ENCODE measurements at regions not wholly inside any gene's neighbourhood (a gene's known extent, or its start where the extent isn't known, plus 50 kb on each side); places are given as distances from the start of the nearest gene placed in this dataset.

- Histone ChIP-seq H3K27ac (ENCODE audit: low read depth in 1 of 2, low read length in 1 of 2) (no peak overlapping the region), H3K4me3 (ENCODE audit: low read length in 2 of 2) (no peak overlapping the region), H3K27me3 (ENCODE audit: control insufficient read depth in 2 of 2, insufficient read depth in 1 of 2, low read length in 1 of 2) (no peaks in the 10 kb centered on the region), H3K4me1 (ENCODE audit: control insufficient read depth in 2 of 2, insufficient read depth in 2 of 2, low read length in 2 of 2) (no peaks in the 10 kb centered on the region), H3K36me3 (ENCODE audit: control insufficient read depth in 2 of 2, insufficient read depth in 2 of 2, low read length in 1 of 2) (no peaks in the 10 kb centered on the region), H3K9me3 (ENCODE audit: control insufficient read depth in 2 of 2, insufficient read depth in 1 of 2, low read length in 1 of 2) (no peaks in the 10 kb centered on the region)
- 96% methylated on average over 2 of the region's 2 CpGs for WGBS
- no peak for DNase-seq (ENCODE audit: low read depth in 6 of 9, low spot score in 9 of 9)
These were observed 69.8 kb upstream of the DNAH14 start for GRCh38 chr1:224859651-224860050.

- Histone ChIP-seq H3K4me3 (ENCODE audit: low read length in 2 of 2) (no peak overlapping the region), H3K36me3 (ENCODE audit: control insufficient read depth in 2 of 2, insufficient read depth in 2 of 2, low read length in 1 of 2) (no peaks in the 10 kb centered on the region), H3K27me3 (ENCODE audit: control insufficient read depth in 2 of 2, insufficient read depth in 1 of 2, low read length in 1 of 2) (no peaks in the 10 kb centered on the region), H3K4me1 (ENCODE audit: control insufficient read depth in 2 of 2, insufficient read depth in 2 of 2, low read length in 2 of 2) (no peaks in the 10 kb centered on the region), H3K9me3 (ENCODE audit: control insufficient read depth in 2 of 2, insufficient read depth in 1 of 2, low read length in 1 of 2) (no peaks in the 10 kb centered on the region), H3K27ac (ENCODE audit: low read depth in 1 of 2, low read length in 1 of 2) (no peak overlapping the region)
- DNase-seq (ENCODE audit: low read depth in 6 of 9, low spot score in 9 of 9): no peak
- WGBS: 92% methylated on average over 6 of the region's 6 CpGs
These were observed 68.8 kb upstream of the DNAH14 start for GRCh38 chr1:224860488-224861338.

- H3K4me3 ChIP-seq (ENCODE audit: low read length in 2 of 2): no peak overlapping the region
- no peak overlapping the region for H3K27ac ChIP-seq (ENCODE audit: low read depth in 1 of 2, low read length in 1 of 2)
- H3K4me1 ChIP-seq (ENCODE audit: control insufficient read depth in 2 of 2, insufficient read depth in 2 of 2, low read length in 2 of 2): no peaks in the 10 kb centered on the region
- no peak for DNase-seq (ENCODE audit: low read depth in 6 of 9, low spot score in 9 of 9)
- 90% methylated on average over 4 of the region's 4 CpGs for WGBS
- H3K9me3 ChIP-seq (ENCODE audit: control insufficient read depth in 2 of 2, insufficient read depth in 1 of 2, low read length in 1 of 2): no peaks in the 10 kb centered on the region
- no peaks in the 10 kb centered on the region for H3K36me3 ChIP-seq (ENCODE audit: control insufficient read depth in 2 of 2, insufficient read depth in 2 of 2, low read length in 1 of 2)
- H3K27me3 ChIP-seq (ENCODE audit: control insufficient read depth in 2 of 2, insufficient read depth in 1 of 2, low read length in 1 of 2): no peaks in the 10 kb centered on the region
These were observed 68.1 kb upstream of the DNAH14 start for GRCh38 chr1:224861339-224861716.

GRCh38 chr1:224863486-224863885, 66.0 kb upstream of the DNAH14 start:
- peaks cover 0 to 3% of the 10 kb centered on the region in 2 donors for H3K9me3 ChIP-seq (ENCODE audit: control insufficient read depth in 2 of 2, insufficient read depth in 1 of 2, low read length in 1 of 2)
- H3K27me3 ChIP-seq (ENCODE audit: control insufficient read depth in 2 of 2, insufficient read depth in 1 of 2, low read length in 1 of 2): no peaks in the 10 kb centered on the region
- no peak overlapping the region for H3K4me3 ChIP-seq (ENCODE audit: low read length in 2 of 2)
- H3K4me1 ChIP-seq (ENCODE audit: control insufficient read depth in 2 of 2, insufficient read depth in 2 of 2, low read length in 2 of 2): no peaks in the 10 kb centered on the region
- 92% methylated on average over 2 of the region's 2 CpGs for WGBS
- H3K36me3 ChIP-seq (ENCODE audit: control insufficient read depth in 2 of 2, insufficient read depth in 2 of 2, low read length in 1 of 2): no peaks in the 10 kb centered on the region
- no peak for DNase-seq (ENCODE audit: low read depth in 6 of 9, low spot score in 9 of 9)
- no peak overlapping the region for H3K27ac ChIP-seq (ENCODE audit: low read depth in 1 of 2, low read length in 1 of 2)

- H3K36me3 ChIP-seq (ENCODE audit: control insufficient read depth in 2 of 2, insufficient read depth in 2 of 2, low read length in 1 of 2): no peaks in the 10 kb centered on the region
- DNase-seq (ENCODE audit: low read depth in 6 of 9, low spot score in 9 of 9): no peak
- no peak overlapping the region for H3K4me3 ChIP-seq (ENCODE audit: low read length in 2 of 2)
- H3K9me3 ChIP-seq (ENCODE audit: control insufficient read depth in 2 of 2, insufficient read depth in 1 of 2, low read length in 1 of 2): peaks cover 0 to 3% of the 10 kb centered on the region in 2 donors
- no peaks in the 10 kb centered on the region for H3K4me1 ChIP-seq (ENCODE audit: control insufficient read depth in 2 of 2, insufficient read depth in 2 of 2, low read length in 2 of 2)
- no peaks in the 10 kb centered on the region for H3K27me3 ChIP-seq (ENCODE audit: control insufficient read depth in 2 of 2, insufficient read depth in 1 of 2, low read length in 1 of 2)
- WGBS: 96% methylated on average over 2 of the region's 2 CpGs
- no peak overlapping the region for H3K27ac ChIP-seq (ENCODE audit: low read depth in 1 of 2, low read length in 1 of 2)
These were observed 65.5 kb upstream of the DNAH14 start for GRCh38 chr1:224864006-224864405.

GRCh38 chr1:224865510-224865909, 64.0 kb upstream of the DNAH14 start:
- no peaks in the 10 kb centered on the region for H3K27me3 ChIP-seq (ENCODE audit: control insufficient read depth in 2 of 2, insufficient read depth in 1 of 2, low read length in 1 of 2)
- H3K4me1 ChIP-seq (ENCODE audit: control insufficient read depth in 2 of 2, insufficient read depth in 2 of 2, low read length in 2 of 2): no peaks in the 10 kb centered on the region
- no peak overlapping the region for H3K4me3 ChIP-seq (ENCODE audit: low read length in 2 of 2)
- H3K27ac ChIP-seq (ENCODE audit: low read depth in 1 of 2, low read length in 1 of 2): no peak overlapping the region
- H3K36me3 ChIP-seq (ENCODE audit: control insufficient read depth in 2 of 2, insufficient read depth in 2 of 2, low read length in 1 of 2): no peaks in the 10 kb centered on the region
- no peak for DNase-seq (ENCODE audit: low read depth in 6 of 9, low spot score in 9 of 9)
- 98% methylated on average over 1 of the region's 1 CpG for WGBS
- peaks cover 0 to 3% of the 10 kb centered on the region in 2 donors for H3K9me3 ChIP-seq (ENCODE audit: control insufficient read depth in 2 of 2, insufficient read depth in 1 of 2, low read length in 1 of 2)

- no peaks in the 10 kb centered on the region for H3K36me3 ChIP-seq (ENCODE audit: control insufficient read depth in 2 of 2, insufficient read depth in 2 of 2, low read length in 1 of 2)
- H3K27ac ChIP-seq (ENCODE audit: low read depth in 1 of 2, low read length in 1 of 2): no peak overlapping the region
- H3K4me3 ChIP-seq (ENCODE audit: low read length in 2 of 2): no peak overlapping the region
- DNase-seq (ENCODE audit: low read depth in 6 of 9, low spot score in 9 of 9): no peak
- H3K9me3 ChIP-seq (ENCODE audit: control insufficient read depth in 2 of 2, insufficient read depth in 1 of 2, low read length in 1 of 2): peaks cover 0 to 3% of the 10 kb centered on the region in 2 donors
- no peaks in the 10 kb centered on the region for H3K4me1 ChIP-seq (ENCODE audit: control insufficient read depth in 2 of 2, insufficient read depth in 2 of 2, low read length in 2 of 2)
- H3K27me3 ChIP-seq (ENCODE audit: control insufficient read depth in 2 of 2, insufficient read depth in 1 of 2, low read length in 1 of 2): no peaks in the 10 kb centered on the region
These were observed 62.5 kb upstream of the DNAH14 start for GRCh38 chr1:224866940-224867339.

- Histone ChIP-seq H3K4me3 (ENCODE audit: low read length in 2 of 2) (no peak overlapping the region), H3K36me3 (ENCODE audit: control insufficient read depth in 2 of 2, insufficient read depth in 2 of 2, low read length in 1 of 2) (no peaks in the 10 kb centered on the region), H3K9me3 (ENCODE audit: control insufficient read depth in 2 of 2, insufficient read depth in 1 of 2, low read length in 1 of 2) (peaks cover 0 to 3% of the 10 kb centered on the region in 2 donors), H3K4me1 (ENCODE audit: control insufficient read depth in 2 of 2, insufficient read depth in 2 of 2, low read length in 2 of 2) (no peaks in the 10 kb centered on the region), H3K27ac (ENCODE audit: low read depth in 1 of 2, low read length in 1 of 2) (no peak overlapping the region), H3K27me3 (ENCODE audit: control insufficient read depth in 2 of 2, insufficient read depth in 1 of 2, low read length in 1 of 2) (no peaks in the 10 kb centered on the region)
- DNase-seq (ENCODE audit: low read depth in 6 of 9, low spot score in 9 of 9): no peak
These were observed 61.8 kb upstream of the DNAH14 start for GRCh38 chr1:224867715-224868114.

GRCh38 chr1:224872832-224873433, 56.5 kb upstream of the DNAH14 start:
- Histone ChIP-seq H3K36me3 (ENCODE audit: control insufficient read depth in 2 of 2, insufficient read depth in 2 of 2, low read length in 1 of 2) (no peaks in the 10 kb centered on the region), H3K27ac (ENCODE audit: low read depth in 1 of 2, low read length in 1 of 2) (no peak overlapping the region), H3K4me1 (ENCODE audit: control insufficient read depth in 2 of 2, insufficient read depth in 2 of 2, low read length in 2 of 2) (no peaks in the 10 kb centered on the region), H3K9me3 (ENCODE audit: control insufficient read depth in 2 of 2, insufficient read depth in 1 of 2, low read length in 1 of 2) (peaks cover 0 to 3% of the 10 kb centered on the region in 2 donors), H3K4me3 (ENCODE audit: low read length in 2 of 2) (no peak overlapping the region), H3K27me3 (ENCODE audit: control insufficient read depth in 2 of 2, insufficient read depth in 1 of 2, low read length in 1 of 2) (no peaks in the 10 kb centered on the region)
- 94% methylated on average over 4 of the region's 4 CpGs for WGBS
- no peak for DNase-seq (ENCODE audit: low read depth in 6 of 9, low spot score in 9 of 9)

Measured in thymus (tissue), 11 donors.